Epidermal melanocyte (primary cell): ENCODE measurements at regions not wholly inside any gene's neighbourhood (a gene's known extent, or its start where the extent isn't known, plus 50 kb on each side); places are given as distances from the start of the nearest gene placed in this dataset.
"Not testable (repeated sequence)": the region's sequence is repeated elsewhere in the genome, so short reads cannot be mapped to it uniquely, and the experiment has no call there.

Experiments
- DNase-seq: peaks from one replicate; pipeline ENCODE4 v3.0.0; 2011; ENCODE audit warnings: low spot score; ENCODE audit not compliant: insufficient read length

DNA sequence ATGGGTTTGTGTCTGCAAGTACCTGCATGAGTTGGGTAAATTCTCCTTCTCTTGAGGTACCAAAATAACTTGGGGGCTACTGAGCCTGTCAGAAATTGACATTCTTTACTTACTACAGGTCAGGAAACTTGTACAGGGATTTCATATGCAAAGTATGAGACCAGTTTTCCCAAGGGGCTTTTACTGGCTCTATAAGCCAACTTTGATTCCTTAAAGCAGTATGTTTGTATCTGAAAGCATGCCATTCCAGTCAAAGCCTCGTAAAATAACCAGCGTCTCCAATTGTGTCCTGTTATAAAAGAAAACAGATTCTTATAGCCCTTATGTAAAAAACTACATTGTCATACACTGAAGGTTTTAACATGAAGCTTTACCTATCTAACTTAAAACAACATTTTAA lies 90.2 kb downstream of the ZNF467 start:
- no peak for DNase-seq

DNA sequence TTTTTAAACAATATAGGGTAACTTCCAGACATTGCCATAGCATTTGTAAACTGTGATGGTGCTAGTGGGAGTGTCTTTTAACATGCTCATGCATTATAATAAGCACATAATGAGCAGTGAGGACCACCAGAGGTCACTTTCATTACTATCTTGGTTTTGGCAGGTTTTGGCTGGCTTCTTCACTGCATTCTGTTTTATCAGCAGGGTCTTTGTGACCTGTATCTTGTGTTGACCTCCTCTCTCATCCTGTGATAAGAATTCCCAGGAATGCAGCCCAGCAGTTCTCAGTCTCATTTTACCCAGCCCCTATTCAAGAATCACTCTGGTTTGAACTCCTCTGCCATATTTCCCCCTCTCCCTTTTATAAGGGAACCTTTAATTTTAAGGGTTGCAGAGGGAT lies 91.3 kb downstream of the ZNF467 start:
- DNase-seq: no peak

DNA sequence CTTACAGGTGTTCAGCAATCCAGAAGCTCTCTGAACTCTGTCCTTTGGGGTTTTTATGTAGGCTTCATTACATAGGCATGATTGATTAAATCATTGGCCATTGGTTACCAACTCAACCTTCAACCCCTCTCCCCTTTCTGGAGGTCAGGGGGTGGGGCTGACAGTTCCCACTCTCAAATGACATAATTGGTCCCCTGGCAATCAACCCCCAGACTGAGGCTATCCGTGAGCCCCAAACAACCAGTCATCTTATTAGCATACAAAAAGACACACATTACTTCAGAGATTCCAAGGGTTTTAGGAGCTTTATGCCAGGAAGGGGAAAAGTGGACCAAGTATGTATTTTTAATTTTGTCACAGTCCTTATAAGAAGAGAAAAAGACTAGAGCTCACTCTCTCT lies 92.1 kb downstream of the ZNF467 start:
- DNase-seq: no peak

DNA sequence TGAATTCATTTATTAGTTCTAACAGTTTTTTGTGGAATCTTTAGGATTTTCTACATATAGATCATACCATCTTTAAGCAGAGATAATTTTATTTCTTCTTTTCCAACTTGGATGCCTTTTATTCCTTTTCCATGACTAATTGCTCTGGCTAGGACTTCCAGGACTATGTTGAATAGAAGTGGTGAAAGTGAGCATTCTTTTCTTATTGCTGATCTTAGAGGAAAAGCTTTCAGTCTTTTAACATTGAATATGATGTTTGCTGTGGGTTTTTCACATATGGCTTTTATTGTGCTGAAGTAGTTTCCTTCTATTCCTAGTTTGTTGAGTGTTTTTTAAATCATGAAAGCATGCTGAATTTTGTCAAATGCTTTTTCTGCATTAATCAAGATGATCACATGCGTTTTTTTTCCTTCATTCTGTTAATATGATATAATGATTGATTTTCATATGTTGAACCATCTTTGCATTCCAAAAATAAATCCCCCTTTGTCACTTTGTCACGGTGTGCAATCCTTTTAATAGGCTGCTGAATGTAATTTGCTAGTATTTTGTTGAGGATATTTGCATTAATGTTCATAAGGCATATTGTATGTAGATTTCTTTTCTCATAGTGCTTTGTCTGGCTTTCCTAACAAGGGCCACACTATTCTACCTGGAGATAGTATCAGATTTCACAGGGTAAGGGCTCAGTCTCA lies 92.9 kb downstream of the ZNF467 start:
- DNase-seq: no peak

DNA sequence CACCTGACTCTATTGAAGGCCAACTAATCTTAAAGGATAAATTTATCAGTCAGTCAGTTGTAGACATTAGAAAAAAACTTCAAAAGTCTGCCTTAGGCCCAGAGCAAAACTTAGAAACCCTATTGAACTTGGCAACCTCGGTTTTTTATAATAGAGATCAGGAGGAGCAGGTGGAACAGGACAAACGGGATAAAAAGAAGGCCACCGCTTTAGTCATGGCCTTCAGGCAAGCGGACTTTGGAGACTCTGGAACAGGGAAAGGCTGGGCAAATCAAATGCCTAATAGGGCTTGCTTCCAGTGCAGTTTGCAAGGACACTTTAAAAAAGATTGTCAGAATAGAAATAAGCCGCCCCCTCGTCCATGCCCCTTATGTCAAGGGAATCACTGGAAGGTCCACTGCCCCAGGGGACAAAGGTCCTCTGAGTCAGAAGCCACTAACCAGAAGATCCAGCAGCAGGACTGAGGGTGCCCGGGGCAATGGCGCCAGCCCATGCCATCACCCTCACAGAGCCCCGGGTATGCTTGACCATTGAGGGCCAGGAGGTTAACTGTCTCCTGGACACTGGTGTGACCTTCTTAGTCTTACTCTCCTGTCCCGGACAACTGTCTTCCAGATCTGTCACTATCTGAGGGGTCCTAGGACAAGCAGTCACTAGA lies 98.5 kb downstream of the ZNF467 start:
- DNase-seq: not testable (repeated sequence)

DNA sequence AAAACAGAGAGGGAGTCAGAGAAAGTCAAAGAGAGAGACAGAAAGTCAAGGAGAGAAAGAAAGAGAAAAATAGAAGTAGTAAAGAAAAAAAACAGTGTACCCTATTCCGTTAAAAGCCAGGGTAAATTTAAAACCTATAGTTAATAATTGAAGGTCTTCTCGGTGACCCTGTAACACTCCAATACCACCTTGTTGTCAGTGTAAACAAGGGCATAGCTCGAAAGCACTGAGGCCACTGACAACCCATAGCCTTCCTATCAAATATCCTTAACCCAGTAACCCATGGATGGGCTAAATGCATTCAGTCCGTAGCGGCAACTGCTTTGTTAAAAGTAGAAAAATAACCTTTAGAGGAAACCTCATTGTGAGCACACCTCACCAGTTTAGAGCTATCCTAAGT lies 100.4 kb downstream of the ZNF467 start:
- no peak for DNase-seq

DNA sequence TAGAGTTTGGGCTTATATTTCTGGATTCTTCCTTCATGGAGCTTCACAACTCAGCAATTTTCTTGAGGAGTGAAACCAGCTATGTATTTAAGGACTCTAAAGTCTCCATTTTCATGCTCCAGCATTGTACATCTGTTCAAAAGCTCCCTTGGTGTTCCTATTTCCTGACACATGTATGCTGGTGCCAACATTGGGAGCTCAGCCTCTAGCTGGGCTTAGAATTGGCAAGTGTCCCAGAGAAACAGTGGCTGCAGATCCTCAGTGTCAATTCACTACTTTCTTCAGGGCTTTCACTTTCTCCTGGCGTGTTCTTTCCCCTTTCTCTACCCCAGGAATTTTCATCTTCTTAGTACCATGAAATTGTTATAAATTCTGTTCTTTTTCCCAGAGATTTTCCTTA lies 103.1 kb downstream of the ZNF467 start:
- DNase-seq: no peak

DNA sequence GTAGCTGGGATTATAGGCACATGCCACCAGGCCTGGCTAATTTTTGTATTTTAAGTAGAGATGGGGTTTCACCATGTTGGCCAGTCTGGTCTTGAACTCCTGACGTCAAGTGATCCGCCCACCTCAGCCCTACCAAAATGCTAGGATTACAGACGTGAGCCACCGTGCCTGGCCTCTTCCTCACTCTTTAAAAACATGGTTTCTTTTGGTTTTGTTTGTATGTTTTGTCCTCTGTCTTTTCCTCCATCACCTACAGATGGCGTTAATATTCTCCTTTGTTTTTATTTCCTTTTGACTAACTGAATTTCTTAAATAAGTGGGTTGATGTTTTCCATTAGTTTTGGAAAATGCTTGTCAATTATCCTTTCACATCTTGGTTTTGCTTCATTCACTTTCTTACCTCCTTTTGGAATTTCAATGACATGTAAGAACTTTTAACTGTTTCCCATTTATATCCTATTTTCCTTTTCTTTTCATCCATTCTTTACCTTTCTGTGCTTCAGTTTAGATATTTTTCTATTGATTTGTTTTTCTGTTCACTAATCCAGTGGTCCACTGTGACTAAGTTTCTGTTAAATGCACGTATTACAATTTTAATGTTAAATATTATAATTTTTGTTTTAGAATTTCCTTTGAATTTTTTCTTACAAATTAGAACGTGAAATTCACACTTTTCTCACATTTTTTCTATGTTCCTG lies 104.1 kb downstream of the ZNF467 start:
- no peak for DNase-seq

DNA sequence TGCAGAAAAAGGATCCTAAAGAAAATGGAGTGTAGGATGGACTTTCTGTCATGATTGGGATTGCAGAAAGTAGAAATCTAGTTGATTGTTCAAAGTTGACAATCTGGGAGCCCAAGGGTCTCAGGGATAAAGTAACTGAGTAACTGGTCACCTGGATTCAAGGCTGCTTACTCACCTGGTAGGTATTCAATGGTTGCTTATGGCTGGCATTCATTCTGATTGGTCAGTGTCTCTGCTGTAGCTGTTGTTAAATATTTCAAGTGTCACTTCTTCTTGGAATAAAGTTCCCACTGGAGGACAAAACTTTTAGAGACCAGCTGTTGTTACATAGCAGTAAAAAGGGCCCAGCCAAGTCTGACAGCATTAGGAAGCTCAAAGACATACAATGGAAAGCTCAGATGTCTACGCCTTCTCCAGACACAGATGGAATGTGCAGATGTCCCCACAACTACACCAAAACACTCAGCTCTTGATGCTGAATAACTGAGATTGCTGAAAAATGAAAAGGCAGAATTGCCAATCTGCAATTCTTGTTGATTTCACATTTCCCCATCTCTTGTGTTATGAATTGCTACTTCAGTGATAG lies 106.9 kb downstream of the ZNF467 start:
- no peak for DNase-seq

DNA sequence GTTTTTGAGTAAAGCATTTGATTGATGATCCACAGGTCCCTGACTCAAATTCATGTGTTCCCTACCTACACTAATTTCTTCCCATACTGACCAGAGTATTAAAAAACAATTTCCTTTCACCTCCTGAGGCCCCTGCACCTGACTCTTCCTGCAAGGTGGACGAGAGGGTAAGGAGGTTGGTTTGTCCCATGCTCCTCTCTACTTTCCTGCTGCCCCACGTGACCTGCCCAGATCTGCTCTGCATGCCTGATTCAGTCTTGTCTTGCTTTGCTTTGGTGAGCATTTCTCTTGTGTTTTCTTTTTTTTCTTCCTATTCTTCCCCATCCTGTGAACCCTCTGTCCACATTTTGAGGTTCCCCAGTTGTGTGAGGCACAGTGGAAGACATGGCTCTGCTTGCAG lies 107.8 kb downstream of the ZNF467 start:
- DNase-seq: not testable (repeated sequence)

DNA sequence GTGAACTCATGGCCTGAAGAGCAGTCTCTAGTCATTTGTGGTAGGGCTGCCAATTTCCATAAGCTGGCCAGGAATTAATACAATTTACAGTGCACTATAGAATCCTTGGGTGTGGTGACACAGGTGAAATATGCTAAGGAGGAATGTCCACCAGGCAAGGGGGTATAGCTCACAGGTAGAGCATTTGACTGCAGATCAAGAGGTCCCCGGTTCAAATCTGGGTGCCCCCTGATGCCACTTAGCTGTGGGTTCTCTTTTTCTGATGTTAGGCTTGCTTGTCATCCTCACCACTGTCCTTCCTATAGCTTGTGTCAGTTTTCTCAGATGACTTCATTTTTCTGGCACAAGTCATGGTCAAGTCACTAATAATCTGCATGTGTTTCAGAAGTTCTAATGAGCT lies 108.7 kb downstream of the ZNF467 start:
- DNase-seq: no peak

DNA sequence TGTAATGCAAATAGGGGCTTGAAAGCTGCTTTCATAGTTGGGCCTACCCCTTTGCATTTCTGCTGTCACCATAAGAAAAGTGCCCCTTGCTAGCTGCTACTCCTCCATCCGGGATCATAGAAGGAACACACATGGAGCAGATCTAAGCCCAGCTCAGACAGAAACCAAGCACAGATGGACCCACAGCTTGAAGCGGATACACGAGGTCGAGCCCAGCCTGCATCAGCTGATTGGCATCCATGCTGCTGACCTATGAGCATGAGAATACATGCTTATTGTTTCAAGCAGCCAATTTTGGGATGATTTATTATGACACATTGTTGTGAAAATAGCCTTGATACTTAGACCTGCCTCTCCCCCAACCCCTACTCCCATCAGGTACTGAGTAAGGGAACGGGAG lies 109.2 kb downstream of the ZNF467 start:
- DNase-seq: no peak

DNA sequence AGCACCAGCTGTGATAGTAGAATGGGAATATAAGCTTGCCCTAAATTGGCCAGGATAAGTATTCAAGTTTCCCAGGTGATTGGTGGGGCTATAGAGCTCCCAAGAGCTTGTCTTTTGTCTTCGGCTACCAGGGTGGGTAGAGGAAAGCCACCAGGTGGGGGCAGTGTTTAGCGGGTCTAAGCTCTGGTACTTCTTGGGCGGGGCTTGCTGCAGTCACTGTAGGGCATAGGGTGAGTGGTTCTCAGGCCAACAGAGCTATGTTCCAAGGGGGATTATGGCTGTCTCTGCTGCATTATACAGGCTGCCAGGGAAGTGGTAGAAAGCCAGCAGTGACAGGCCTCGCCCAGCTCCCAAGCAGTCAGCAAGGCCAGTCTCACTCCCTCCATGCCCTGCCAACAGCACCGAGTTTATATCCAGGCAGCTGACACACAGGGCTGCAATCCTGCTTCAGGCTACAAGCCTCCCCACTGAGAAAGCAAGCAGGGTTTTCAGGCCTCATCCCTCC lies 110.7 kb downstream of the ZNF467 start:
- DNase-seq: no peak

DNA sequence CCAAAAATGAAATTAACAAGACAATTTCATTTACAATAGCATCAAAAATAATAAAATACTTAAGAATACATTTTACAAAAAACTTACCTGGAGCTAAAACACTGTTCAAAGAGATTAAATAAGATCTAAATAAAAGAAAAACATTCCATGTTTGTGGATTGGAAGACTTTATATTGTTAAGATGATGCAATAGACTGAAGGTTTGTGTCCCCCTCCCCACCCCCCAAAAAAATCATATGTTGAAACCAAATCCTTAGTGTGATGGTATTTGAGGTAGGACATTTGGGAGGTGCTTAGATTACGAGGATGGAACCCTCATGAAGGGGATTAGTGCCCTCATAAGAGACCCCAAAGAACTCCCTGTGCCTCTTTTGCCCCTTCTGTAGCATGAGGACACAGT lies 117.6 kb downstream of the ZNF467 start:
- no peak for DNase-seq

DNA sequence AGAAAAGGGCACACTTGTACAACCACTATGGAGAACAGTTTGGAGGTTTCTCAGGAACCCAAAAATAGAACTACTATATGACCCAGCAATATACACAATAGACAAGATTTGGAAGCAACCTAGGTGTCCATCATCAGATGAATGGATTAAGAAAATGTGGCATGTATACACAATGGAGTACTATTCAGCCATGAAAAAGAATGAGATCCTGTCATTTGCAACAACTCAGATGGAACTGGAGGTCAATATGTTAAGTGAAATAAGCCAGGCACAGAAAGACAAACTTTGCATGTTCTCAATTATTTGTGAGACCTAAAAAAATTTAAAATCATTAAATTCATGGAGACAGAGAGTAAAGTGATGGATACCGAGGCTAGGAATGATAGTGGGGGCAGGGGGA lies 118.8 kb downstream of the ZNF467 start:
- DNase-seq: no peak

DNA sequence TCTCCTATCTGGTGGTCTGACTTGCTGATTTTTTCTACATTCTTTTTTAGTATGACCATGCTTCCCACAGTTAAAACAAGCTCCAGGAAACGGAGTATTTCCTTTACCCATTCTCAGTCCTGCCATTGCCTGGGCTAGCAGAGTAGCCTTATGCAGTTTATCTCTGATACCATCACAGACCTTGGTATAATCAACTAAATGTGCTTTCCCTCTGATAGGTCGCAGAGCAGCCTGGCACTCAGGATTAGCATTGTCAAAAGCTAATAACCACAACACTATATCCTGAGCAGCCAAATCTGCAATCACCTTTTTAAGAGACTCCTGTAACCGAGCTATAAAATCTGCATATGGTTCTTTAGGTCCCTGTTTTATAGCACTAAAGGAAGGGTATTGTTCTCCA lies 123.2 kb downstream of the ZNF467 start:
- DNase-seq: not testable (repeated sequence)

DNA sequence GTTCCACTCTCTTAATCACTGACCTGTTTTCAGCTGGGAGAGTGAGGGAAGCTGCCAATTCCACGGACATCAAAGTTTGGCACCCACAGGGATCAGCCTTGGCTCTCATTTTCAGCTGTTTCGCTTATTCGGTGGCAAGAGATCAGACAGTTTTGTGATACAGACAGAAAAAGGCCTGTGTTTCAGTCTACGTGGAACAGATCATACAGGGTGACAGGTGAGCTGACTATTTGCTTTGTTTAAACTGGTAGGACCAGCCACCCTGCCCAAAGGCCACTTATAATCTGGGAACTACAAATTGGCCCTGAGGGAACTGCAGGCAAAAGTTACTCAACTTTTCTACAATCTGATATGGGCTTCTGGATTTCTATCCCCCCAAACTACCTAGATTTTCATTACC lies 128.6 kb downstream of the ZNF467 start:
- DNase-seq: no peak

DNA sequence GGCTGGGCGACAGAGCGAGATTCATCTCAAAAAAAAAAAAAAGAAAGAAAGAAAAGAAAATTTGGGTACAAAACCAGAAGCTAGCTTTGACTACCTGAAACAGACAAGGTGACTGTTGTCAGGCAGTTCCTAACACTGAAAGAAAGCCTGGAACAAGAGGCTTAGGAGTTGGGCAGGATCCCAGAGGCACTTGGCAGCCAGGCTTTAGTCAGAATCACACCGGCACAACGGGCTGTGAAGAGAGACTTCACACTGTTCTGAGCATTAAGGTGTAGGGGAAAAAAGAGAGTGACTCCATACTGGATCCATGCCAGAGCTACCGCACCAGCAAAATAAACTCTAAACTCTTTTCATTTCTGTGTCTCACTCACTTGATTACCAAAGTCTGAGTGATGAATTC lies 130.8 kb downstream of the ZNF467 start:
- DNase-seq: no peak

DNA sequence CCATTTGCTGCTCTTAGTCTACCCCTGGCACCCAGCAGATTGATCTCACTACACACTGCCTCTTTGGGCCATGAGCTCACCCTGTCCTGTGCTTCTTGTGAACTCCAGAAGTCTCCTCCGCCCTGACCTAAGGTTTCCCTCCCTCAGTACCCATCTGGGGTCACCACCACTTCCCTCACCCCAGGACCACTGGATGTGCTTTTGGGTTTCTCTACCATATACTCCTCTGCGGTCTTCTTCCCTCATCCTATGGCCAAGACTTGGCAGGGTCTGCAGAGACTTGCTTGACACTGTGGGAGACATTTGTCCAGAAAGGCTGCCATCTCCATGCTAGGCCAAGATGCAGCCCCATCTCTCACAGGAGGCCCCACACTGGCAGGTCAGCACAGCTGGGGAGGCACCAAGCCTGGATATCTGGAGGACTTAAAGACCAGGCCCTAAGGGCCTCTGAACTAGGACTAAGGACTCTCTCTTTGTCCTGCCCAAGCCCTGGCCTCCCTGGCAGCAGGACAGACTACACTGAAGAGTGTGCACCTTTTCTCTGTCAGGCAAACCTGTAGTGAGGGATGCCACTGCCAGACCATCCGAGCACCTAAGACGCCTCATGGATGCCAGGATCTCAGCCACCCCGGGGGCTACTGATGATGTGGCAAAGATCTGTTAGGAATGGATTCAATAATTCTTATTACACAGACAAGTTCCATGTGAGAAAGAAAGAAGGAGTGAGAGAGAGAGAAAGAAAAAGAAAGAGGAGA lies 134.6 kb downstream of the ZNF467 start:
- no peak for DNase-seq

DNA sequence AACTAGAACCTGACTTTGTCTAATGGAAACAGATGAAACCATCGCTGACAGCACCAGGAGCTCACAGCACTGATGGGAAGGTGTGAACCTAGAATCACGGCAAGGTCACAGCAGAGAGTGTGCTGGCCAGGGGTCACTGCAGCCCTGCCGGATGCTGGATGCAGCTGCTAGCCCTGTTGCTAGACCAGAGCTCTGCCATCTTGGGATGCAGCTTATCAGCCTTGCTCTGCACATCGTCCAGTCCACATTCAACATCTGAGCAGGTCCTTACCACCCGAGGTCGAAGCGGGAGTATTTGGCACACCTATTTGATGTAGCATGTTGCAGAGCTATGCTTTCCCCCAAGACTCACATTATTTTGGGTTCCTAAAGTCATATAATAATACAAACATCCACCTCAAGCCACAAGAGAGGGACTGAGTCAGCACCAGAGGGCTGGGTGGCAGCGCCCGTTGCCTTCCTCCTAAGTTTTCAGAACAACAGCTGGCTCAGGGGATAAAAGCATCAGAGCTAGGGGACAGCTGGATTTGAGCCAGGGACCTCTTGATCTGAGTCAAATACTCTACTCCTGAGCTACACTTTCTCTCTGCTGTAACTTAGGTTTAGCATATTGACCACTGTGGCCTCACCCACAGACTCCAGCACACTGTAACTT lies 135.3 kb downstream of the ZNF467 start:
- DNase-seq: no peak
